SU-DHL-6 (cell line): ENCODE measurements at regions not wholly inside any gene's neighbourhood (a gene's known extent, or its start where the extent isn't known, plus 50 kb on each side); places are given as distances from the start of the nearest gene placed in this dataset.

Experiments used
- CTCF ChIP-seq: fragments of 200-600 bp; sonication (generic); IDR thresholded peaks from one replicate; pipeline ENCODE4 v1.5.1; 2017; ENCODE audit warnings: antibody characterized with exemption, mild to moderate bottlenecking, low read length, moderate library complexity; ENCODE audit not compliant: insufficient read depth, poor library complexity, severe bottlenecking
- EZH2phosphoT487 ChIP-seq: fragments of 200-600 bp; sonication (generic), shearing (Covaris generic); conservative IDR thresholded peaks from 2 replicates; pipeline ENCODE4 v1.6.1; 2018; ENCODE audit warnings: mild to moderate bottlenecking, antibody characterized with exemption, low read length, moderate library complexity, mixed read lengths

- TF ChIP-seq CTCF: no peak
- no peak for TF ChIP-seq EZH2phosphoT487
These were observed 445.1 kb upstream of the TRIB2 start for GRCh38 chr2:12271589-12271984.
